ENCODE measurements at regions not wholly inside any gene's neighbourhood (a gene's known extent, or its start where the extent isn't known, plus 50 kb on each side); places are given as distances from the start of the nearest gene placed in this dataset.

DNA sequence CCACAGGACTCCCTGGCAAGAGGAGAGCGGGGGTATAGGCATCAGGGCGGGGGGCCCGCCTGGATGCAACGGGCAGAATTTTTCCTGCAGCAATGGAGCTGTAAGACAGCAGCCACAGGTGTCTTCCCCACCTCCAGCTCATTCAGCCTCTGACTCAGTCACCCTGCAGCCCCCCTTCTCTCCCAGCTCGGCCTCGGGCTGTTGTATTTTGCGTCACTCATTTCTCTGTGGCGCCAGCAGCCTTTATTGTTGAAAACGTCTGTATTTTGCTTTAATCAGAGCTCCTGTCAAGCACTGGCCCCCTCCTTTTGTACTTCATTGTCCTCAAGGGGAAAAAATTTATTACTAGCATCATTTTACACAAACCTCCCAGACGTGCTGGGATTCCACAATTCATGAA, 117.7 kb downstream of the WSCD1 start:
- TF ChIP-seq SPI1 (IDR thresholded peaks at IDR 0.05; ENCODE audit: borderline replicate concordance, low read depth, low read length): no peak
- no peak for TF ChIP-seq MEIS2 (IDR thresholded peaks at IDR 0.05; ENCODE audit: partially characterized antibody)
- no peak for TF ChIP-seq HDAC1 (IDR thresholded peaks at IDR 0.05)
- TF ChIP-seq, protein P1, sequence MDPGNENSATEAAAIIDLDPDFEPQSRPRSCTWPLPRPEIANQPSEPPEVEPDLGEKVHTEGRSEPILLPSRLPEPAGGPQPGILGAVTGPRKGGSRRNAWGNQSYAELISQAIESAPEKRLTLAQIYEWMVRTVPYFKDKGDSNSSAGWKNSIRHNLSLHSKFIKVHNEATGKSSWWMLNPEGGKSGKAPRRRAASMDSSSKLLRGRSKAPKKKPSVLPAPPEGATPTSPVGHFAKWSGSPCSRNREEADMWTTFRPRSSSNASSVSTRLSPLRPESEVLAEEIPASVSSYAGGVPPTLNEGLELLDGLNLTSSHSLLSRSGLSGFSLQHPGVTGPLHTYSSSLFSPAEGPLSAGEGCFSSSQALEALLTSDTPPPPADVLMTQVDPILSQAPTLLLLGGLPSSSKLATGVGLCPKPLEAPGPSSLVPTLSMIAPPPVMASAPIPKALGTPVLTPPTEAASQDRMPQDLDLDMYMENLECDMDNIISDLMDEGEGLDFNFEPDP (CRISPR knock-in tag; IDR thresholded peaks at IDR 0.05): no peak
- TF ChIP-seq HNRNPUL1 (IDR thresholded peaks at IDR 0.05; ENCODE audit: low read length): no peak
- TF ChIP-seq CREBBP (IDR thresholded peaks at IDR 0.05; ENCODE audit: low read depth, low read length): no peak
- TF ChIP-seq, protein P2, sequence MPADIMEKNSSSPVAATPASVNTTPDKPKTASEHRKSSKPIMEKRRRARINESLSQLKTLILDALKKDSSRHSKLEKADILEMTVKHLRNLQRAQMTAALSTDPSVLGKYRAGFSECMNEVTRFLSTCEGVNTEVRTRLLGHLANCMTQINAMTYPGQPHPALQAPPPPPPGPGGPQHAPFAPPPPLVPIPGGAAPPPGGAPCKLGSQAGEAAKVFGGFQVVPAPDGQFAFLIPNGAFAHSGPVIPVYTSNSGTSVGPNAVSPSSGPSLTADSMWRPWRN (IDR thresholded peaks at IDR 0.05; ENCODE audit: low read depth): no peak
- no peak for TF ChIP-seq HNRNPLL (IDR thresholded peaks at IDR 0.05; ENCODE audit: low read depth, low read length, poor library complexity, severe bottlenecking)
- TF ChIP-seq HEY1 (CRISPR knock-in tag; IDR thresholded peaks at IDR 0.05; ENCODE audit: borderline replicate concordance): no peak
- no peak for TF ChIP-seq HCFC1 (IDR thresholded peaks at IDR 0.05; ENCODE audit: low read depth, low read length)
- TF ChIP-seq, protein P3, sequence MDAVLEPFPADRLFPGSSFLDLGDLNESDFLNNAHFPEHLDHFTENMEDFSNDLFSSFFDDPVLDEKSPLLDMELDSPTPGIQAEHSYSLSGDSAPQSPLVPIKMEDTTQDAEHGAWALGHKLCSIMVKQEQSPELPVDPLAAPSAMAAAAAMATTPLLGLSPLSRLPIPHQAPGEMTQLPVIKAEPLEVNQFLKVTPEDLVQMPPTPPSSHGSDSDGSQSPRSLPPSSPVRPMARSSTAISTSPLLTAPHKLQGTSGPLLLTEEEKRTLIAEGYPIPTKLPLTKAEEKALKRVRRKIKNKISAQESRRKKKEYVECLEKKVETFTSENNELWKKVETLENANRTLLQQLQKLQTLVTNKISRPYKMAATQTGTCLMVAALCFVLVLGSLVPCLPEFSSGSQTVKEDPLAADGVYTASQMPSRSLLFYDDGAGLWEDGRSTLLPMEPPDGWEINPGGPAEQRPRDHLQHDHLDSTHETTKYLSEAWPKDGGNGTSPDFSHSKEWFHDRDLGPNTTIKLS (IDR thresholded peaks at IDR 0.05; ENCODE audit: borderline replicate concordance, low read depth): no peak
- TF ChIP-seq, protein P4, sequence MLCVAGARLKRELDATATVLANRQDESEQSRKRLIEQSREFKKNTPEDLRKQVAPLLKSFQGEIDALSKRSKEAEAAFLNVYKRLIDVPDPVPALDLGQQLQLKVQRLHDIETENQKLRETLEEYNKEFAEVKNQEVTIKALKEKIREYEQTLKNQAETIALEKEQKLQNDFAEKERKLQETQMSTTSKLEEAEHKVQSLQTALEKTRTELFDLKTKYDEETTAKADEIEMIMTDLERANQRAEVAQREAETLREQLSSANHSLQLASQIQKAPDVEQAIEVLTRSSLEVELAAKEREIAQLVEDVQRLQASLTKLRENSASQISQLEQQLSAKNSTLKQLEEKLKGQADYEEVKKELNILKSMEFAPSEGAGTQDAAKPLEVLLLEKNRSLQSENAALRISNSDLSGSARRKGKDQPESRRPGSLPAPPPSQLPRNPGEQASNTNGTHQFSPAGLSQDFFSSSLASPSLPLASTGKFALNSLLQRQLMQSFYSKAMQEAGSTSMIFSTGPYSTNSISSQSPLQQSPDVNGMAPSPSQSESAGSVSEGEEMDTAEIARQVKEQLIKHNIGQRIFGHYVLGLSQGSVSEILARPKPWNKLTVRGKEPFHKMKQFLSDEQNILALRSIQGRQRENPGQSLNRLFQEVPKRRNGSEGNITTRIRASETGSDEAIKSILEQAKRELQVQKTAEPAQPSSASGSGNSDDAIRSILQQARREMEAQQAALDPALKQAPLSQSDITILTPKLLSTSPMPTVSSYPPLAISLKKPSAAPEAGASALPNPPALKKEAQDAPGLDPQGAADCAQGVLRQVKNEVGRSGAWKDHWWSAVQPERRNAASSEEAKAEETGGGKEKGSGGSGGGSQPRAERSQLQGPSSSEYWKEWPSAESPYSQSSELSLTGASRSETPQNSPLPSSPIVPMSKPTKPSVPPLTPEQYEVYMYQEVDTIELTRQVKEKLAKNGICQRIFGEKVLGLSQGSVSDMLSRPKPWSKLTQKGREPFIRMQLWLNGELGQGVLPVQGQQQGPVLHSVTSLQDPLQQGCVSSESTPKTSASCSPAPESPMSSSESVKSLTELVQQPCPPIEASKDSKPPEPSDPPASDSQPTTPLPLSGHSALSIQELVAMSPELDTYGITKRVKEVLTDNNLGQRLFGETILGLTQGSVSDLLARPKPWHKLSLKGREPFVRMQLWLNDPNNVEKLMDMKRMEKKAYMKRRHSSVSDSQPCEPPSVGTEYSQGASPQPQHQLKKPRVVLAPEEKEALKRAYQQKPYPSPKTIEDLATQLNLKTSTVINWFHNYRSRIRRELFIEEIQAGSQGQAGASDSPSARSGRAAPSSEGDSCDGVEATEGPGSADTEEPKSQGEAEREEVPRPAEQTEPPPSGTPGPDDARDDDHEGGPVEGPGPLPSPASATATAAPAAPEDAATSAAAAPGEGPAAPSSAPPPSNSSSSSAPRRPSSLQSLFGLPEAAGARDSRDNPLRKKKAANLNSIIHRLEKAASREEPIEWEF (CRISPR knock-in tag; IDR thresholded peaks at IDR 0.05): no peak
- in situ Hi-C loops (cut with MboI) (no loop called here), intact Hi-C loops (cut with micrococcal nuclease) (no loop called here)
- no peak for DNase-seq (ENCODE audit: extremely low read depth in 1 of 4, low spot score in 3 of 4)
- POLR2A ChIA-PET: no interaction called here
- no peak overlapping the region for H3K9ac ChIP-seq (ENCODE audit: insufficient read depth in 1 of 2, low read depth in 2 of 2, low read length in 2 of 2)
- no peak overlapping the region for H3K4me3 ChIP-seq
- H3K36me3 ChIP-seq (ENCODE audit: control insufficient read depth, insufficient read depth, low read length): no peaks in the 10 kb centered on the region
- H3K9me3 ChIP-seq (replicated peaks; ENCODE audit: control insufficient read depth, insufficient read depth, low read depth, low read length): no peaks in the 10 kb centered on the region
- WGBS (ENCODE audit: insufficient coverage, low coverage, missing lambda C conversion rate): 0% methylated on average over 9 of the region's 10 CpGs
- FAIRE-seq: no peak
- no peak overlapping the region for H2AFZ ChIP-seq (ENCODE audit: low read depth, low read length)
- no peaks in the 10 kb centered on the region for H3K9me1 ChIP-seq (ENCODE audit: control insufficient read depth, insufficient read depth, low read length)
- no peaks in the 10 kb centered on the region for H3K79me2 ChIP-seq (ENCODE audit: control insufficient read depth, insufficient read depth, low read length)
- no TSS peak for BruUV-seq (replicated peaks)
- no peak for ATAC-seq
- H3K27ac ChIP-seq (ENCODE audit: extremely low read depth, low read depth, low read length): no peak overlapping the region
- H3K4me1 ChIP-seq (replicated peaks in 1 of 2; ENCODE audit: control insufficient read depth in 2 of 2, insufficient read depth in 2 of 2, low read length in 2 of 2): no peaks in the 10 kb centered on the region; a peak in 1 of 5 replicates
- H3K27me3 ChIP-seq (ENCODE audit: control insufficient read depth in 2 of 2, insufficient read depth in 2 of 2, low read length in 2 of 2): peaks cover 0 to 11% of the 10 kb centered on the region in 2 experiments; a peak in 1 of 5 replicates
- no peaks in the 10 kb centered on the region for H4K20me1 ChIP-seq (replicated peaks; ENCODE audit: control insufficient read depth, insufficient read depth, low read length)
- CTCF ChIA-PET (ENCODE audit: low intra/inter-chr PET ratio): no interaction called here
- no peak overlapping the region for H3K4me2 ChIP-seq (ENCODE audit: insufficient read depth, low read length)

All from K562 (cell line).